HG03575 (cell line): ENCODE measurements at regions not wholly inside any gene's neighbourhood (a gene's known extent, or its start where the extent isn't known, plus 50 kb on each side); places are given as distances from the start of the nearest gene placed in this dataset.
A peak's percentile ranks its signal among the peaks of the same experiment; 100 is the strongest.
"Not testable (repeated sequence)": the region's sequence is repeated elsewhere in the genome, so short reads cannot be mapped to it uniquely, and the experiment has no call there.

Experiments
- ATAC-seq: cut with Tn5 transposase; IDR thresholded peaks from one replicate; pipeline ENCODE4 v1.9.1; 2021; ENCODE audit not compliant: unreplicated experiment, insufficient number of reproducible peaks, low FRiP score; ENCODE audit errors: extremely low read depth

GRCh38 chr6:113662688-113663333, 194.3 kb upstream of the MARCKS start:
- ATAC-seq, result peak; percentile 61

- no peak for ATAC-seq
Observed at GRCh38 chr6:113664909-113665308, 192.2 kb upstream of the MARCKS start.

- ATAC-seq, result no peak
Observed at GRCh38 chr6:113668641-113669408, 188.3 kb upstream of the MARCKS start.

- ATAC-seq, result no peak
Observed at GRCh38 chr6:113669606-113670005, 187.5 kb upstream of the MARCKS start.

GRCh38 chr6:113671421-113671820, 185.7 kb upstream of the MARCKS start:
- no peak for ATAC-seq

GRCh38 chr6:113672491-113673149, 184.5 kb upstream of the MARCKS start:
- no peak for ATAC-seq

- no peak for ATAC-seq
Observed at GRCh38 chr6:113674075-113674474, 183.1 kb upstream of the MARCKS start.

- ATAC-seq, result no peak
Observed at GRCh38 chr6:113676057-113676456, 181.1 kb upstream of the MARCKS start.

- no peak for ATAC-seq
Observed at GRCh38 chr6:113676968-113677367, 180.2 kb upstream of the MARCKS start.

GRCh38 chr6:113679051-113679450, 178.1 kb upstream of the MARCKS start:
- ATAC-seq, result no peak

GRCh38 chr6:113680301-113680700, 176.8 kb upstream of the MARCKS start:
- no peak for ATAC-seq

GRCh38 chr6:113683968-113684367, 173.2 kb upstream of the MARCKS start:
- no peak for ATAC-seq

GRCh38 chr6:113684382-113684901, 172.7 kb upstream of the MARCKS start:
- no peak for ATAC-seq

GRCh38 chr6:113686049-113686448, 171.1 kb upstream of the MARCKS start:
- no peak for ATAC-seq

- ATAC-seq, result not testable (repeated sequence)
Observed at GRCh38 chr6:113689620-113690019, 167.5 kb upstream of the MARCKS start.

GRCh38 chr6:113690281-113691259, 166.6 kb upstream of the MARCKS start:
- ATAC-seq, result peak; percentile 50

- no peak for ATAC-seq
Observed at GRCh38 chr6:113691260-113691656, 165.9 kb upstream of the MARCKS start.

- ATAC-seq, result no peak
Observed at GRCh38 chr6:113693851-113694250, 163.3 kb upstream of the MARCKS start.
